ENCODE measurements at regions not wholly inside any gene's neighbourhood (a gene's known extent, or its start where the extent isn't known, plus 50 kb on each side); places are given as distances from the start of the nearest gene placed in this dataset.

DNA sequence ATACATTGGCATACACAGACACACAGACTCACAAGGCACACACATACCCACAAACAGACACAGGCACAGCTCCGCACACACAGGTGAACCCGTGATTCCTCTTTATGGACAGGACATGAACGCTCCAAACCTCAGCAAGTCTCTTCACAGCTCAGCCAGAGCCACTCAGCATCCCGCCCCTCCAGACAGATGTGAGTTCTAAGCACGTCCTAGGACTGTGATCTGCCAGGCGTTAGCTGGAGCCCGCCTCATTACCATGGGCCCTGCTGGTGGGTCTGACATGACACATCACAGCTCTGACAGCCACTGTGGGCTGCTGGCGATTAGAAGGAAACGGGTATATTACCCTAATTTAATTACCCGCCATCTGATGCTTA, 176.7 kb upstream of the PPP2R2D start:
- CTCF ChIA-PET: no interaction called here
- Mint-ChIP-seq H3K36me3 (ENCODE audit: insufficient read depth, unreplicated experiment) (peaks cover 5% of the 10 kb centered on the region), H3K9me3 (ENCODE audit: unreplicated experiment) (peaks cover 13% of the 10 kb centered on the region), H3K27me3 (ENCODE audit: insufficient read depth, unreplicated experiment) (no peaks in the 10 kb centered on the region), H3K4me1 (ENCODE audit: low read depth, unreplicated experiment) (peaks cover 6% of the 10 kb centered on the region), H3K4me3 (ENCODE audit: unreplicated experiment) (no peak overlapping the region), H3K27ac (ENCODE audit: unreplicated experiment) (peak overlapping the region; percentile 42)
- POLR2A ChIA-PET: no interaction called here
- H3K4me3 ChIP-seq (ENCODE audit: low read depth, low read length): no peak overlapping the region
- DNase-seq: no peak
- H3K36me3 ChIP-seq (ENCODE audit: control insufficient read depth, insufficient read depth, low read length): no peaks in the 10 kb centered on the region
- H3K9me3 ChIP-seq: no peaks in the 10 kb centered on the region
- TF ChIP-seq, protein P1, sequence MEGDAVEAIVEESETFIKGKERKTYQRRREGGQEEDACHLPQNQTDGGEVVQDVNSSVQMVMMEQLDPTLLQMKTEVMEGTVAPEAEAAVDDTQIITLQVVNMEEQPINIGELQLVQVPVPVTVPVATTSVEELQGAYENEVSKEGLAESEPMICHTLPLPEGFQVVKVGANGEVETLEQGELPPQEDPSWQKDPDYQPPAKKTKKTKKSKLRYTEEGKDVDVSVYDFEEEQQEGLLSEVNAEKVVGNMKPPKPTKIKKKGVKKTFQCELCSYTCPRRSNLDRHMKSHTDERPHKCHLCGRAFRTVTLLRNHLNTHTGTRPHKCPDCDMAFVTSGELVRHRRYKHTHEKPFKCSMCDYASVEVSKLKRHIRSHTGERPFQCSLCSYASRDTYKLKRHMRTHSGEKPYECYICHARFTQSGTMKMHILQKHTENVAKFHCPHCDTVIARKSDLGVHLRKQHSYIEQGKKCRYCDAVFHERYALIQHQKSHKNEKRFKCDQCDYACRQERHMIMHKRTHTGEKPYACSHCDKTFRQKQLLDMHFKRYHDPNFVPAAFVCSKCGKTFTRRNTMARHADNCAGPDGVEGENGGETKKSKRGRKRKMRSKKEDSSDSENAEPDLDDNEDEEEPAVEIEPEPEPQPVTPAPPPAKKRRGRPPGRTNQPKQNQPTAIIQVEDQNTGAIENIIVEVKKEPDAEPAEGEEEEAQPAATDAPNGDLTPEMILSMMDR (IDR thresholded peaks at IDR 0.05; ENCODE audit: insufficient read depth in 1 of 2, low read depth in 1 of 2, low read length in 1 of 2, severe bottlenecking in 1 of 2, unreplicated experiment in 1 of 2): no peak
- intact Hi-C loops (cut with micrococcal nuclease; ENCODE audit: unreplicated experiment): no loop called here
- BruUV-seq (replicated peaks): no TSS peak
- no peaks in the 10 kb centered on the region for H3K27me3 ChIP-seq (replicated peaks; ENCODE audit: control insufficient read depth, insufficient read depth, low read length)
- H3K4me1 ChIP-seq: peaks cover 7% of the 10 kb centered on the region

DNA sequence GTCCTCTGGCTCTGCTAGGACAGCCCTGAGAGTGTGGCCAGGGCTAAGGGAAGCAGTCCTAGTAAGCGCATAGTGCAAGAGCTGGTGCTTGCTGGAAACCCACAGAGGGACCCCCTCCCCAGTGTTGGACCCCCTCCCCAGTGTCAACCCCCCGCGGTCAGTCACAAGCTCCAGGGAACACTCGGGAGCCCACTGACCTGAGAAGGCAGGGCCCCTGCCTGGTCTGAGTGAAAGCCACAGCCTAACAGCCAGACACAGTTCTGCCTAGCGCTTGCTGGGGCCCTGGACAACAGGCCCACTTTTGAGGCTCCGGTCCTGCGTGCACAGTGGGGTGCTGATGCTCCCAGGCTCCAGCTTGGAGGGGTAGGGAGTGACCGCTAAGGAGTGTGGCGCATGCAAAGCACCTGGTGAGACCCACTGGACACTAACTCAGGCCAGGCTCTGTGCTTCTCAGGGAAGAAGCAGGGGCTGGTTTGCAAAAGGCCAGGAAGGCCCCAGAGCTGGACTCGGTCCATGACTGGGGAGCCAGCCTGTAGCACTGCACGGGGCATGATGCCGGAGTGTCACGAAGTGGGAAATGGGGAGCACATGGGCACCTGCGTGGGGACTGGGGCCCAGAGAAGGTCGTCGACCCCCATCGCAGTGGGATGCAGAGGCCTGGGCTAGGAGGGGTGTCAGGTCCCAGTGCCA, 175.8 kb upstream of the PPP2R2D start:
- Mint-ChIP-seq H3K9me3 (ENCODE audit: unreplicated experiment) (peaks cover 15% of the 10 kb centered on the region), H3K36me3 (ENCODE audit: insufficient read depth, unreplicated experiment) (peaks cover 5% of the 10 kb centered on the region), H3K4me1 (ENCODE audit: low read depth, unreplicated experiment) (peaks cover 11% of the 10 kb centered on the region), H3K27ac (ENCODE audit: unreplicated experiment) (no peak overlapping the region), H3K27me3 (ENCODE audit: insufficient read depth, unreplicated experiment) (no peaks in the 10 kb centered on the region), H3K4me3 (ENCODE audit: unreplicated experiment) (no peak overlapping the region)
- H3K9me3 ChIP-seq: no peaks in the 10 kb centered on the region
- POLR2A ChIA-PET: no interaction called here
- H3K27me3 ChIP-seq (replicated peaks; ENCODE audit: control insufficient read depth, insufficient read depth, low read length): no peaks in the 10 kb centered on the region
- no peak overlapping the region for H3K4me3 ChIP-seq (ENCODE audit: low read depth, low read length)
- DNase-seq: no peak
- H3K4me1 ChIP-seq: peaks cover 15% of the 10 kb centered on the region
- no peaks in the 10 kb centered on the region for H3K36me3 ChIP-seq (ENCODE audit: control insufficient read depth, insufficient read depth, low read length)
- BruUV-seq (replicated peaks): no TSS peak
- TF ChIP-seq, protein P1 (IDR thresholded peaks at IDR 0.05; ENCODE audit: insufficient read depth in 1 of 2, low read depth in 1 of 2, low read length in 1 of 2, severe bottlenecking in 1 of 2, unreplicated experiment in 1 of 2): no peak
- CTCF ChIA-PET: no interaction called here
- intact Hi-C loops (cut with micrococcal nuclease; ENCODE audit: unreplicated experiment): no loop called here

DNA sequence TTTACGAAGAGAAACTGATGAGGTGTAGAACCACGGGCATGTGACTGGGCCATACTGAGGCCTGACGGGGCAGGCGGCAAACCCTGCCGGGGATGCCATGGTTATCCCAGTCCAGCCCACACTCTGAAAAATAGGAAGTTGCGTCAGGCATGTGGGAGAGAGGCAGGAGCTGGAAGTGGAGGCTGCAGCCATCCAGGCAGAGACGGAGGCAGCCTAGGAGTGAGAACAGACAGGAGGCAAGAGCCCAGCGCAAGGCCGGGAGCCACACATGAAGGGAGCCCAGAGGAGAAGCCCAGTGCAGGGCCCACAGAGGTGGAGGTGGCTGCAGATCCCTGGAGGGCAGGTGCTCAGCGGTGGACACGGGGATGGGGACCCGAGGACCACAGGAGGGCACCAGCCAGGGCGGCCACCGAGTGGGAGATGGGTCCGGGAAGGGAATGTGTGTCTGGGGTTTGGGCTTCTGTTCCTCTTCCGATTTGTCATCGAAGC, 175.2 kb upstream of the PPP2R2D start:
- no peaks in the 10 kb centered on the region for H3K27me3 ChIP-seq (replicated peaks; ENCODE audit: control insufficient read depth, insufficient read depth, low read length)
- ChIA-PET POLR2A (no interaction called here), CTCF (no interaction called here)
- H3K36me3 Mint-ChIP-seq (ENCODE audit: insufficient read depth, unreplicated experiment): peaks cover 5% of the 10 kb centered on the region
- DNase-seq: peak in 1 of 2 experiments; percentile 26
- no peaks in the 10 kb centered on the region for H3K36me3 ChIP-seq (ENCODE audit: control insufficient read depth, insufficient read depth, low read length)
- H3K4me1 ChIP-seq: peaks cover 17% of the 10 kb centered on the region
- no TSS peak for BruUV-seq (replicated peaks)
- peaks cover 11% of the 10 kb centered on the region for H3K4me1 Mint-ChIP-seq (ENCODE audit: low read depth, unreplicated experiment)
- no peak overlapping the region for H3K4me3 ChIP-seq (ENCODE audit: low read depth, low read length)
- H3K27me3 Mint-ChIP-seq (ENCODE audit: insufficient read depth, unreplicated experiment): no peaks in the 10 kb centered on the region
- no peak overlapping the region for H3K27ac Mint-ChIP-seq (ENCODE audit: unreplicated experiment)
- H3K9me3 Mint-ChIP-seq (ENCODE audit: unreplicated experiment): peaks cover 15% of the 10 kb centered on the region
- no peaks in the 10 kb centered on the region for H3K9me3 ChIP-seq
- TF ChIP-seq, protein P1 (IDR thresholded peaks at IDR 0.05; ENCODE audit: insufficient read depth in 1 of 2, low read depth in 1 of 2, low read length in 1 of 2, severe bottlenecking in 1 of 2, unreplicated experiment in 1 of 2): no peak
- intact Hi-C loops (cut with micrococcal nuclease; ENCODE audit: unreplicated experiment): no loop called here
- no peak overlapping the region for H3K4me3 Mint-ChIP-seq (ENCODE audit: unreplicated experiment)

Data from Caco-2 (cell line).